D341Med (cell line): ENCODE measurements at regions not wholly inside any gene's neighbourhood (a gene's known extent, or its start where the extent isn't known, plus 50 kb on each side); places are given as distances from the start of the nearest gene placed in this dataset.

Source experiments
- DNase-seq: peaks from one replicate; pipeline ENCODE4 v3.0.0; 2012; ENCODE audit warnings: low spot score

DNA sequence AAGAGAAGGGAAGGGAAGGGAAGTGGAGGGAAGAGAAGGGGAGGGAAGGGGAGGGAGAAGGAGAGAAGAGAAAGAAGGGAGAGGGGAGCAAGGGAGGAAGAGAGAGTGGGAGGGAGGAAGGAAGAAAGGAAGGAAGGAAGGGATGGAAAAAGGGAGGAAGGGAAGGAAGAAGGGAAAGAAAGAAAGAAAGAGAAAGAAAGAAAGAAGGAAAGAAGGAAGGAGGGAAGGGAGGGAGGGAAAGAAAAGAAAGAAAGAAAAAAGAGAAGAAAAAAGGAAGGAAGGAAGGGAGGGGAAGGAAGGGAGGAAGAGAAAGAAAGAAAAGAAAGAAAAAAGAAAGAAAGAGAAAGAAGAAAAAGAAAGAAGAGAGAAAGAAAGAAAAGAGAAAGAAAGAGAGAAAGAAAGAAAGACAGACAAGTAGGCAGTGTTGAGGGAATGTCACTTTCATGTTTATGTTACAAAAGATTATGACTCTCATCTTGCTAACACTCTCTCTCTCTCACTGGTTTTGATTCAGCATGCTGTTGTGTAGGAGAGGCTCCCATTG lies 58.0 kb upstream of the ZNF804A start:
- DNase-seq: no peak

DNA sequence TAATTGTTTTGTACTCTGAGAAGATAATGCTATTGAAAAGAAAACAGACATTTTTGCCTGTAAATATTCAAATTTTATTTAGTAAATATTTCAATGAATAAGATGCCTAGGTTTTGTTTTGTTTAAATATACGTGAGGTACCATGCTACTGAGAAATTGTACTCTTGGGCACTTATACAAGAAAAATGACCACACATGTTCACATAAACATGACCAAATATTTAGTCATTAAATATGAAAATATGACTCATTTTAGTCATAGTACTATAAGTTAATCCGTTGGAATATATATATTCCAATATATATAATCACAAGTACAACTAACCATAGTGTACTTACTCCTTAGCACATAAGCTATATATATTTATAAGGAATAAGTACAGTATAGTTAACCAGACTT lies 56.7 kb upstream of the ZNF804A start:
- no peak for DNase-seq

GRCh38 chr2:184543832-184544231 lies 54.5 kb upstream of the ZNF804A start:
- no peak for DNase-seq
